T-helper 22 cell (primary cell): ENCODE measurements at regions not wholly inside any gene's neighbourhood (a gene's known extent, or its start where the extent isn't known, plus 50 kb on each side); places are given as distances from the start of the nearest gene placed in this dataset.

Source experiments
- DNase-seq: peaks from one replicate; pipeline ENCODE4 v3.0.0-alpha.2; 2020; ENCODE audit warnings: low read depth

- DNase-seq, result no peak
Observed at GRCh38 chr4:140316799-140317198, 56.6 kb upstream of the SCOC start.

- no peak for DNase-seq
Observed at GRCh38 chr4:140315970-140316369, 57.5 kb upstream of the SCOC start.

DNA sequence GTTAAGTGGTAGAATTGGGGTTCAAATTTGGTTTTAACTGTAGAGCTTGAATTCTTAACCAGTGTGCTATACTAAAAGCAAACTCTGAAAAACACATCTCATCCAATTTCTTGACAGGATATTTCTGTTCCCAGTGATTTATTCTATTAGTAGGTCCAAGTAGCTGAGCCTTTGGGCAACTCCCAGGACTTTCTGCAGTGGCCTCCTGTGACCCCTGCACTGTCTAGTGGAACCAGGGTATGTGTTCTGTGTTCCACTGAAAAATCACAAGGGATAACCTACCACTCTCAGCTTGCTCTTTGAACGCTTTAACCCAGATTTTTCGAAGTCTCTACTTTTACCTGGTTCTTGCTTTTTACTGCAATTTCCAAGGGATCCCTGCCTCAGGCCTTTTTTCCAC, 58.0 kb upstream of the SCOC start:
- DNase-seq, result no peak

DNA sequence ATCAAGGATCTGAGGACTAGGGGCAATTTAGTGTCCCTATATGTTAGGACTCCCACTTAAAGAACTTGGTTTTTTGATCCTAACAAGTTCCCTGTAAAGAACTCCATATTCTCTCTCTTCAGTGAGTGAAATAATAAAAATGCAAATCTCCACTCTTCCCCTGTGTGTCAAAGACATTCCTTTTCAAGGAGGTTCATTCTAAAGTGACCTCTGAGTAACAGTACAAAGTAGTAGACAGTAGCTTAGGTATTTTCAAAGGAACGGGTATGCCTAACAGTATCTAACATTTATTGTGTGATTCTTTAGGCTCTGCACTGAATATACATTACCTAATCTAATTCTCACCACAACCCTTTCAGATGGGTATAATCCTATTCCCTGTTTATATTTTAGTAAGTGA, 58.4 kb upstream of the SCOC start:
- DNase-seq, result no peak

- no peak for DNase-seq
Observed at GRCh38 chr4:140312100-140312499, 61.3 kb upstream of the SCOC start.

DNA sequence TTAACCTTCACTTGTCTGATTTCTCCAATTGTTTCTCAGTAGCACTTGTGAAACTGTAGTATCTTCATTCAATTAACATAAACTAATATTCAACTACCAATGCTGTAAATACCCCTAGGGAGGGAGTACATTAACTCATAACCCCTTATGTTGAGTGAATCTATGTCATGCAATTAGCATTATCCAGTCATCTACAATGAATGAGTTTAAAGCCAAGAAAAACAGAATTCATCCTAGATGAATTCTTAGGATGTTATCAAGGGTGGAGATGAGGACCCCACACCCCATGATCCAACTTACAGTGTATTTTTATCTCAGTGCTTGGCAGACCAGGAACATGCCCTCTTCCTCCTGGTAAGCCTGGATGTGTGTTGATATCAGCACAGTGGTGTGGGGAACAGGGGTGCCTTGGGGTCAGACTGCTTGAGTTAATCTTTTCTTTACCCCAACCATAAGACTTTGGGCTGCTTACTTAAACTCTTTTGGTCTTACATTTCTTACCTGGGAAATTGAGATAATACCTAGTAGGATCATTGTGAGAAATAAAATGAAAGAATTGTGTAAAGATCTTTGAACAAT, 62.1 kb upstream of the SCOC start:
- DNase-seq, result no peak

DNA sequence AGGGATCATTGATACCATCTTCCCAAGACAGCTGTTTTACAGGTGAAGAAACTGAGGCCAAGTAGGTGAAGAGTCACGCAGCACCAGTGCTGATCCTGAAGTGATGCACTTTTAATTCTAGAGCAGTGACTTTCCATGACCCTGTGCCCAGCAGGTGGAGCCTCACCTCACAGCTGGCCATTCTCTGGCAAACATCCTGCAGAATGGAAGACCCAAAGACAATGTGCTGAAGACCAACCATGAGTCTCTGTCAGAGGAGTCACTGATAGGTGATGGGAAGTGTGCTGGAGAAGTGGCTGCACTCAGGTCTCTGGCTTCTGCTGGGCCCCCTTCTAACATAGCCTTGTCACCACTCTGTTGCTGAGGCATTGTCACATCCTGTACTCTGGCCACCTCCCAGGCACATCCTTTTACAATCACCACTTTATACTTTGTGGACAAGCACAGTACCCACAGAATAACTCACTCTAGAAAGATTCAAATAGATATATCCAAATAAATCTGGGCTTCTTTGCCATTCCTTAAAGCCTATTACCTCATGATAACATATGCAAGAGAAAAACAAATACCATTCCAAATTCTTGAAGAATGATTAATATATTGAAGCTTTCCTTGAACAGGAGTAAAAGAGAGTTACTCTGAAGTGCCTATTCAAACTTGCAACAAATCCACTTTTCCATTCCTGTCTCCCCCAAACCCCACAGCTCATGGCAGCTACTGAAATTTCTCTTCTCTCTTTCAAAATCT, 64.1 kb upstream of the SCOC start:
- DNase-seq, result no peak

DNA sequence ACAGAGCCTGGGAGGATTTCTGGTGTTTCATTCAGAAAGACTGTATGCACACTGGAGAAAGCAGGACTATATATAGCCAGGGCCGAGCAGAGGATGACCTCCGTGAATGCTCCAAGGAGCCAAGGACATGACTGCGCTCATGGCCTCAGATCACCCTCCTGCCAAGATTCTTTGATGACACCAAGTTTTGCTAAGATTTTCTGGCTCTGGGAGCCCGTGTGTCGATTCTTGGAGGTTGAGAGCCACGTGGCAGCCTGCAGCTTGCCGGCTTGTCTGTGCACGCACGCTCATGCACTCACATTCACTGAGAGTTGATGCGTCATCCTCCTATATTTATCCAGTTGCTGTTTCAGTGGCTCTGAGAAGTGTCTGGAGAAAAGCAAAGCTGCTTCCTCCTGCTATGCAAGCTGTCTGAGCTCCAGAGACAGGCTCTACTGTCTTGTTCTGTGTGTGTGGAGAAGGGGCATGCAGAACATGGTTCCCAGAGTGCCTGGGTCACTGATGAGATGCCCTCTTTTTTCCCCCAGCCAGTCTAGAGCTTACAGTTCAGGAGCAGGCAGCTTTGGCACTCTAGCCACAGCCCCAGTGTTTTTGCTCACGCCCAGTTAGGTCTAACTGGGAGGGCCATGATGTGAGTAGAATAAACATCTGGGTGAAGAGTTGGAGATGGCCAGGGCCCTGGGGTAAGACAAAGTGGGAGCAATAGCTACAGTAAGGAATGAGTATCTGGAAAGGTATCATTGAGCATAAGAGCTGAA, 64.9 kb upstream of the SCOC start:
- no peak for DNase-seq

- DNase-seq, result no peak
Observed at GRCh38 chr4:140305053-140305452, 68.4 kb upstream of the SCOC start.

DNA sequence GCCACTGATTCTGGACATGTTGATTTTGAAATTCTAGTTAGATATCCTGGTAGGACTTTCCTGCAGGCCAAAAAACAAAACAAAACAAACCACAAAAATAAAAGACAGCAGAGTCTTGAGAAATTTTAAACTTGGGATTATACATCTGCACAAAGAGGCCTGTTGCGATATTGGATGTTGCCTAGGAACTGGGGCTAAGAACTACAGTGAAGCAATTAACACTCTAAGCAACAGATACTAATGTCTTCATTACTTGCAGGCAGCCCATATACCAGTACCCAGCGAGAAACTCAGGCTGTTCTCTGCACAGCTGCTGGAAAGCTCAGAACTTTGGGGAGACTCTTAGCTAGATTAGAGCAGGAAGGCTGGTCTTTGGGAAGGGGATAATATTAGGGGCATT, 69.1 kb upstream of the SCOC start:
- no peak for DNase-seq

DNA sequence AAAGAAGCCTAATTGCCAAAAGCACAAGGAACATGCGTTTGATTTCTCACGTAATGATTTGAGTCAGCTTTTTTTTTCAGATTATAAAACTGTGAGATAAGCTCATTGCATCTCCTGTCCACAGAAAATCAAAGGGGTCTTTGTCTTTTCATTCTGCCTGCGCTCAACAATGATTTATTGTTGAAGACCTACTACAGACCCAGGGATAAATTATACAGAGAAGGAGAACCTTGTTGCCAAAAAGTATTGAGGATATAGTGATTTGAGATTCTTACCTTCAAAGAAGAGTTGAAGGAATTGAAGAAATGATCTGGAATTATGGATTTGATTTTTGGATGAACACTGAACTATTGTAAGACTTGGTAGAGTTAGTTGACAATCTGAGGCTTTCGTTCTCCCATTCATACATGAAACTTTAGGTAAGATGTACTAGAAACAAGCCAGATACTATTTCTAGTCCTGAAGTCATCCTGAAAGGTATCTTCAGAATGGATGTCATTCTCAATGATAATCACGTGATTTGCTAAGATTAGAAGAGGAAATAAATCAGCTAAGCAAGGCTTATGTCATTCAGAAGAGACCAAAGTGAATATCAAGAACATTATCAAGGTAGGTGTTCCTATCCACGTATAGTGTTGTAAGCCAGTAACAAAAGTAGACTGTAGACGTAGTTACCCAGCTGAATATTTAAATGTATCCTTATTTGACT, 71.1 kb upstream of the SCOC start:
- DNase-seq, result no peak

- DNase-seq, result no peak
Observed at GRCh38 chr4:140300271-140300970, 73.0 kb upstream of the SCOC start.

DNA sequence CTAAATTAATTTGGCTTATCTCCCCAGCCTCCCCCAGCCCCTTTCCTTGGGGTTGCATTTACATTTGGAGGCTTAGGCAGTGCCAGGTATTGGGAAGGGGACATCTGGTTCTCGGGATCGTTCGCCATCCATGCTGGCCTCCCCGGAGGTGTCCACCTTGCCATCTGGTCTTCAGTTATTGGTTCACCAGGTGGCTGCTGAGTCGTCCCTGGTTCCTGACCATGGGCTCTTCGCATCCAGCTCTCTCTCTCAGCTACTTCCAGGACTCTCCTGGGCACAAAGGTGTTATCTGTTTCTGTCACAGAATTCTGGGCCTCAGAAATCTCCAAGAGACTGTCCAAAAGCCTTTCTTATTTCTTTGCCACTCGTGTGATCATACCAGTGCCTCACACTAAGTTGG, 75.4 kb upstream of the SCOC start:
- no peak for DNase-seq

- no peak for DNase-seq
Observed at GRCh38 chr4:140297221-140297570, 76.2 kb upstream of the SCOC start.

- no peak for DNase-seq
Observed at GRCh38 chr4:140296335-140297220, 76.9 kb upstream of the SCOC start.

- DNase-seq, result no peak
Observed at GRCh38 chr4:140293979-140294378, 79.5 kb upstream of the SCOC start.

DNA sequence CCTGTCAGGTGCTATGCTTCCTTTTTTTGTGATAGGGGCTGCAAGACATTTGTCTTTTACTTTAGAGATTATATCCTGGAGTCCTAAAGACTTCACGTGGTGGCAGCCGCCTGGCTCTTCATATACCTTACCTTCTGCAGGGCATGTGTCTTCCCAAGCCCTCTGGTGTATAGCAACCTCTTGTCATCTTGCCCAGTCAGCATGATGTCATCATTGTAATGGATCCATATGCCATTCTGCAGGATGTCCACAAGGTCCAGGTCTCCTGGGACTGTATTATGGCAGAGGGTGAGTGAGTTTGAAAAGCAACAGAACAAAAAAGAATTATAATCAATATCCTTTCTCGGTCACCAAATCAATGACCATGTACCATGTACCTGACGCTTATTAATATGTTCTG, 82.2 kb upstream of the SCOC start:
- no peak for DNase-seq

DNA sequence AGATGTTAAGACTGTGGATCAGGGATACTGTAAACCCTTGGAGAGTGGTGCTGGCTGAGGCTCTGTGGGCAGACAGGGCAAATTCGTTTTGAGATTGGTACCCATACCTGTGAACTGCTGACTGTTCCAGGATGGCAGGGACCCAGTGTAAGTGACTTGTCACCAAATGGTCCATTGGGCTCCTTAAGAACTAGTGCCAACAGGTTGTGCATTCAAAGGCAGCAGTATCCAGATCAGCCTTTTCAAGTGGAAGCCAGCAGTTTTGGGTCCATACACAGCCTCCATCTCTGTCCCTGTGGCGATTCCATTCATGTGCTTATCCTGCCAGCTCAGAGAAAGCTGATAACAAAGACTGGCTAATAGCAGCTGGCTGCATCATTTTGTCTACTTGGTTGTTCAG, 84.0 kb upstream of the SCOC start:
- DNase-seq, result no peak

DNA sequence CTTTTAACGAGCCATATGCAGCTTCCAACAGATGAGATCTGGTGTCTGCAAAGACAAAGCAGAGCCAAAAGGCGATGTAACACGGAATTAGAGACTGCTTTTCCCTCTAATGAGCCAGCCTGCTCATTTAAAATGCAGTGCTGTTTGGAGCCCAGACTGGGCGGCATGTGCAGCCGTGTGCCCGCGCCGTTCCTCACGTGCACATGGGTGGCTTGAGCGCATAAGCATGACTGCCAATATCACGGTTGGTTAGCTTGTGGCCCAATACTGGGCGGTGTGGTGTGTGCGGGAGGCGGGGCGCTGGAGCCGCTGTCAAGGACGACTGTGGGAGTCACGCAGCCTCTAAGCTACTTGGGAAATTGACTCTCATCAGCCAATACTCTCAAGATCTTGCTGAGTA, 87.0 kb upstream of the SCOC start:
- DNase-seq, result no peak

GRCh38 chr4:140284456-140284855, 89.0 kb upstream of the SCOC start:
- DNase-seq, result no peak

- DNase-seq, result no peak
Observed at GRCh38 chr4:140281828-140282552, 91.5 kb upstream of the SCOC start.
